ENCODE measurements at regions not wholly inside any gene's neighbourhood (a gene's known extent, or its start where the extent isn't known, plus 50 kb on each side); places are given as distances from the start of the nearest gene placed in this dataset.

- Histone ChIP-seq H2AFZ (no peak overlapping the region), H3K9me3 (ENCODE audit: insufficient read depth, low read depth) (peaks cover 7% of the 10 kb centered on the region; the same call in 1 of the 2 replicates), H3K4me2 (no peak overlapping the region), H3K4me3 (no peak overlapping the region), H3K4me1 (replicated peaks; ENCODE audit: insufficient read depth) (no peaks in the 10 kb centered on the region), H3K9me2 (ENCODE audit: insufficient read depth) (peaks cover 4% of the 10 kb centered on the region), H3K79me2 (ENCODE audit: low read depth) (no peaks in the 10 kb centered on the region), H4K20me1 (ENCODE audit: insufficient read depth) (no peaks in the 10 kb centered on the region), H3F3A (ENCODE audit: insufficient read depth, low read depth) (no peaks in the 10 kb centered on the region), H3K27ac (no peak overlapping the region), H3K27me3 (ENCODE audit: insufficient read depth, low read depth) (peaks cover 25% of the 10 kb centered on the region), H3K36me3 (ENCODE audit: low read depth) (no peaks in the 10 kb centered on the region)
- CTCF ChIA-PET, result no interaction called here
- TF ChIP-seq CTCF (conservative IDR thresholded peaks at IDR 0.05), result no peak
- no peak for TF ChIP-seq EZH2 (IDR thresholded peaks at IDR 0.05; ENCODE audit: low read depth)
- no peak for DNase-seq
- POLR2A ChIA-PET (ENCODE audit: unreplicated experiment), result no interaction called here
- BruUV-seq (replicated peaks), result no TSS peak
- intact Hi-C loops (cut with micrococcal nuclease; ENCODE audit: unreplicated experiment), result no loop called here
These were observed 79.8 kb downstream of the BARX1 start for GRCh38 chr9:93875330-93875729.

DNA sequence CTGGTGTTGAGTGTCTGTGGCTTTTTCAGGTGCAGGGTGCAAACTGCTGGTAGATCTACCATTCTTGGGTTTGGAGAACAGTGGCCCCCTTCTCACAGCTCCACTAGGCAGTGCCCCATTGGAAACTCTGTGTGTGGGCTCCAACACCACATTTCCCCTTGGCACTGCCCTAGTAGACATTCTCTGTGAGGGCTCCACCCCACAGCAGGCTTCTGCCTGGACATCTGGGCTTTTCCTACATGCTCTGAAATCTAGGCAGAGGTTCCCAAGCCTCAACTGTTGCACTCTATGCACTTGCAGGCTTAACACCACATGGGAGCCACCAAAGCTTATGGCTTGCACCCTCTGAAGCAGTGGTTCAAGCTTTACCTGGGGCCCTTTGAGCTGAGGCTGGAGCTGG is 80.9 kb downstream of the BARX1 start:
- no peak for TF ChIP-seq CTCF (conservative IDR thresholded peaks at IDR 0.05)
- TF ChIP-seq EZH2 (IDR thresholded peaks at IDR 0.05; ENCODE audit: low read depth), result no peak
- no peak overlapping the region for H3K4me2 ChIP-seq
- ChIA-PET POLR2A (ENCODE audit: unreplicated experiment) (no interaction called here), CTCF (interaction anchor here (0.6 kb wide), 1 partner anchor 69 kb away, joined by 4 read pairs; no protein-coding TSS in a partner anchor)
- intact Hi-C loops (cut with micrococcal nuclease; ENCODE audit: unreplicated experiment), result no loop called here
- H4K20me1 ChIP-seq (ENCODE audit: insufficient read depth), result no peaks in the 10 kb centered on the region
- H3K79me2 ChIP-seq (ENCODE audit: low read depth), result no peaks in the 10 kb centered on the region
- no peak overlapping the region for H3K27ac ChIP-seq
- no peak overlapping the region for H3K4me3 ChIP-seq
- BruUV-seq (replicated peaks), result no TSS peak
- peaks cover 4% of the 10 kb centered on the region for H3K9me2 ChIP-seq (ENCODE audit: insufficient read depth)
- no peaks in the 10 kb centered on the region for H3F3A ChIP-seq (ENCODE audit: insufficient read depth, low read depth)
- no peak overlapping the region for H2AFZ ChIP-seq
- H3K27me3 ChIP-seq (ENCODE audit: insufficient read depth, low read depth), result peaks cover 32% of the 10 kb centered on the region
- H3K36me3 ChIP-seq (ENCODE audit: low read depth), result no peaks in the 10 kb centered on the region
- peaks cover 7% of the 10 kb centered on the region; the same call in 1 of the 2 replicates for H3K9me3 ChIP-seq (ENCODE audit: insufficient read depth, low read depth)
- DNase-seq, result no peak
- H3K4me1 ChIP-seq (replicated peaks; ENCODE audit: insufficient read depth), result no peaks in the 10 kb centered on the region

- no peaks in the 10 kb centered on the region for H3K4me1 ChIP-seq (replicated peaks; ENCODE audit: insufficient read depth)
- no peak overlapping the region for H3K4me2 ChIP-seq
- no peaks in the 10 kb centered on the region for H3K9me2 ChIP-seq (ENCODE audit: insufficient read depth)
- H3K36me3 ChIP-seq (ENCODE audit: low read depth), result no peaks in the 10 kb centered on the region
- no peak overlapping the region for H3K27ac ChIP-seq
- H4K20me1 ChIP-seq (ENCODE audit: insufficient read depth), result no peaks in the 10 kb centered on the region
- H3K9me3 ChIP-seq (ENCODE audit: insufficient read depth, low read depth), result peaks cover 7% of the 10 kb centered on the region; the same call in 1 of the 2 replicates
- TF ChIP-seq EZH2 (IDR thresholded peaks at IDR 0.05; ENCODE audit: low read depth), result no peak
- no peak for TF ChIP-seq CTCF (conservative IDR thresholded peaks at IDR 0.05)
- H2AFZ ChIP-seq, result no peak overlapping the region
- BruUV-seq (replicated peaks), result no TSS peak
- ChIA-PET POLR2A (ENCODE audit: unreplicated experiment) (no interaction called here), CTCF (no interaction called here)
- no peaks in the 10 kb centered on the region for H3F3A ChIP-seq (ENCODE audit: insufficient read depth, low read depth)
- no peak overlapping the region for H3K4me3 ChIP-seq
- intact Hi-C loops (cut with micrococcal nuclease; ENCODE audit: unreplicated experiment), result no loop called here
- no peaks in the 10 kb centered on the region for H3K79me2 ChIP-seq (ENCODE audit: low read depth)
- DNase-seq, result no peak
- H3K27me3 ChIP-seq (ENCODE audit: insufficient read depth, low read depth), result peaks cover 55% of the 10 kb centered on the region
These were observed 83.9 kb downstream of the BARX1 start for GRCh38 chr9:93871286-93871685.
